ENCODE measurements at regions not wholly inside any gene's neighbourhood (a gene's known extent, or its start where the extent isn't known, plus 50 kb on each side); places are given as distances from the start of the nearest gene placed in this dataset.
"Not testable (repeated sequence)": the region's sequence is repeated elsewhere in the genome, so short reads cannot be mapped to it uniquely, and the experiment has no call there.

DNA sequence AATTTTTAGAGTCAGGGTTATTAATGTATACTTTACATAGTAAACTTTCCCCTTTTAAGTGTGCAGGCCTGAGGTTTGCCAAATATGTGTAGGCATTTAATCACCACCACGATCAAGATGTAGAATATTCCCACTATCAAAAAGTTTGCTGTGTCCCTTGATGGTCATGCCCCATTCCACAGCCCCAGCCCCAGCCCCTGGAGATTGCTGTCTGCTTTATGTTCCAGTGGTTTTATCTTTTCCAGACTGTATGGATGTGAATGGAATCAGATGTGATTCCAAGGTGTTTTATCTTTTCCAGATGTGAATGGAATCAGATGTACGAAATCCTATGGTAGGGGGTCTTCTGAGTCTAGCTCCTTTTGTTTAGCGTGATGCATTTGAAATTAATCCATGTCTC is 93.1 kb upstream of the B3GAT1 start:
- no peak for DNase-seq (ENCODE audit: low spot score)
- intact Hi-C loops (cut with DNase I): no loop called here
- no peak for ATAC-seq

DNA sequence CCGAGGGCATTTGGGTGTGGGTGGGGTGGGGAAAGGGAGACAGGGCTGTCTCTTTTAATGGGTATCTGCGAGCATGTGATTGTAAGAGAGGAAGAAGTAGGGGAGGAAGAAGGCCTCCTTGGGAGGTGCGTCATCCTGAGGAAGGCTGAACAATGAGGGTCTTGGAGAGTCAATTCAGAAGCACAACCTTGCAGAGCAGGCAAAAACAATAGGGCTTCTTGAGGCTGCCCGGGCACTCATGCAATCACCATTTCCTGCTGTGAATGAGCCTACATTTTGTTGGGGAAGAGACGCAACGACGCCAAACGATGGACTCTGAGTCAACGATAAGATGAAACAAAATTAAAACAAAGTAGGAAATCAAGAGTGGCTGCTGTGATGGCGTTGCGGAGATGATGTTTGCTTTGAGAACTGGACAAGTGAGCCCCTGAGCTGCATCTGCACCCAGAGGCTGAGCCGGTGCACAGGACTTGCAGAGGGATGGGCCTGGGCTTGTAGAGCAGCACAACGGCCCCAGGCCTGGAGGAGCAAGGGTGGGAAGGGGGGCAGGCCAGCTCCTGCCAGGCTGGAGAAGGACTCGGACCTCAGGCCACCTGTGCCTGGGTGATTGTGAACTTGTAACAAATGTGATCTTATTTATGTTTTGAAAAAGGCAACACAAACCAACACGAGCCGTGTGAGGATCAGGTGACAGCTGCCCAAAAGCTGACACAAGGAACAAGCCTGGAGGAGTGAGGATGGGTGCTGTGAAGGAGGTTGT is 92.3 kb upstream of the B3GAT1 start:
- DNase-seq (ENCODE audit: low spot score) (peak; percentile 44), ATAC-seq (no peak)
- intact Hi-C loops (cut with DNase I): no loop called here

DNA sequence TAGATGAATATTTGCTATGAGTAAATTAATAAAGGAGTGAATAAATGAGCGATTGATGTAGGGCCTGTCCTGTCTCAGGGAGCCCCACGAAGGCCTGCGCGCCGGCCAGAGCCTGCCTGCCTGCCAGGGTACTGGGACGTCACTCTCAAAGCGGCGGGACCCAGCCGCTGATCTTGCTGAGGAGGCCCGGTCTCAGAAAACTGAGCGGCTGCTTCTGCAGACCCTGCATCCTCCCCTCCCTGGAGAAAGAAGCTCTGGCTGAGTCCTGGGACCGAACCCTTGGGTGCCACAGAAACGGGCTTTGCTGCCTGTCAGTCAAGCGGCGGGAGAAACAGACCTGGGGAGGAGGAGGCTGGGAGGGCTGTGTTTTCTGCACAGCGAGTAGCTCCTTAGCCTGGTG is 91.6 kb upstream of the B3GAT1 start:
- intact Hi-C loops (cut with DNase I): no loop called here
- DNase-seq (ENCODE audit: low spot score): peak; percentile 22

DNA sequence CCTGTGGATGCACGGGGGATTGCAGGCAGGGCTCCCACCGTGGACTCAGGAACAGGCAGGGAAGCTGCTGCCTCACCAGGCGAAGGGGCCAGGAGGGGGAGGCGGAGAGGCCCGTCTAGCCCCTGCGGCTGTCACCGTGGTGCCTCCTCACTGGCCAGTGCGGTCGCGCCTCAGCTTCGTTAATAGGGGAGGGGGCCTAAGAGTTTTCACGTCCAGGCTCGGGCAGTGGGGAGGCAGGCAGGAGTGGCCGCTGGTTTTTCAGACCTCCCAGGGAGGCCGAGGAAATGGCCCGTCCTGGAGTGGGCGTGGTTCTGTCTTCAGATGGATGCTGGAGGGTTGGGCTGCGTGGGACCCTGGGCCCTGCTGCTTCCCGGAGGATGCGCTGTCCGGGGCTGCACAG is 91.1 kb upstream of the B3GAT1 start:
- no peak for ATAC-seq
- intact Hi-C loops (cut with DNase I): no loop called here
- peak; percentile 34 for DNase-seq (ENCODE audit: low spot score)

More for the DNA sequence above, 91.6 kb upstream of the B3GAT1 start:
- no peak for ATAC-seq

DNA sequence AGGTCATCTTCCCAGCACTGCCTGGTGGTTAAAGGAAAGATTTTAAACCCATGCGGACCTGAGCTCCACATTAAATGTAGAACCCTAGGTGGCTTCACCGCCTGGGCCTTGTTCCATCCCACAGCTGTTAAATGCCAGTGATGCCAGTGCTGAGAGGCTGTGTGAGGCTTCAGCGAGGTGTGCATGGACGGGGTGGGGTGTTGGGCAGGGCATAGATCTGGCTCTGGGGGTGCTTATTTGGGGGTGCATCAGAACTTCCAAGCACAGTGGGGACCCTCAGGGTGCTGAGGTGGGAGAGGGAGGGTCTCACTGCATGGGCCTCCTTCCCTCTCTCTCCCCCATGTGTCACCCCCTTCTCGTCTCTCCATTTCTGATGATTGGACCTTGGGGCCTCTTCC is 90.1 kb upstream of the B3GAT1 start:
- peak; percentile 41 for DNase-seq (ENCODE audit: low spot score)
- ATAC-seq: no peak
- intact Hi-C loops (cut with DNase I): no loop called here

DNA sequence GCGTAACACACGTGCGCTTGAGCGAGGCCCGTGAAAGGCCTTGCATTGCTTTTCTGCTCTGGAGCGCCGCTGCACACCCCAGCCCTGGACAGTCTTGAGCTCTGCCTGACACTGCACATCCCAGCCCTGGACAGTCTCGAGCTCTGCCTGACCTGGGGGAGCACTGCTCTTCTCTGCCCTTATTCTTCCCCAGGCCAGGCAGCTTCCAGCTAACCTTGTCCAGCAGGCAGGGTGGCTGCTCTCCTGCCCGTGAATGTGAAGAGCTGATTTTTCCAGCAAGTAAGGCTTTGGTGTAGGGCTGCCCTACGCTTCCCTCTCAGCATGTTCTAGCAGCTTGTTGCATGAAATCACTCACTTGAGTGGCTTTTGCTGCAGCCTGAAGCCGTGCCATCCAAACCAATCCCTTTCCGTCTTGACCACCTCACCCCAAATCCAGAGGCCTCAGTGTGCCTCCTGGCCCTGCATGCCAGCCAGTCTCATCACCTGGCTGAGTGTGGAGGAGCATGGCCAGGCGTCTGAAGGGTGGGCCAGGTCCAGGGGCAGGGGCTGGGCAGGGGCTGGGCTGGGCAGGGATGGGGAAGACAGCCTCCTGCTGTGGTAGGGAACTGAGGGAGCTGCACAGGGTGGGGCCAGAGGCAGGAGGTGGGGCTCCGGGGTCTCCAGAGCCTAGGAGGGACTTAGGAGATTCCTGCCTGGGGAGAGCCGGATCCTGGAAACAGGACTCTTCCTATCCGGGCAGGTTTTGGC is 89.5 kb upstream of the B3GAT1 start:
- no peak for ATAC-seq

DNA sequence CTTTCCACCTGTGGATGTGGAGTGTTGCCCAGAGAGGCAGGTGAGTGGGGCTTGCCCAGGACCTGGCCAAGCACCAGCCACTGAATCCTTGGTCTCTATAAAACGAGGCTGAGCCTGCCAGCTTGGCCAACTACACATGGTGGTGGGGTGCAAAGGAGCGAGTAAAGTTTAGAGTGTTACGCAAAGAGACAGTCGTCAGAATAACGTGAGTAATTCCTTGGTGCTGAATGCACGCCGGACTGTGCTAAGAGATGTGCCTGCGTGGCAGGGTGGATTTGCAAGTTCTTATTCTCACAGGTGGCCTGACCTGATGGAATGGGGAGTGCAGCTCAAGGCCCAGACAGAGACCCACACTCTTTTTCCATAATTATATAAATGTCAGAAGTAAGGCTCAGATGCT is 88.6 kb upstream of the B3GAT1 start:
- ATAC-seq (no peak), DNase-seq (ENCODE audit: low spot score) (peak; percentile 26)

More for the DNA sequence above, 89.5 kb upstream of the B3GAT1 start:
- intact Hi-C loops (cut with DNase I): no loop called here
- DNase-seq (ENCODE audit: low spot score): peak; percentile 39

DNA sequence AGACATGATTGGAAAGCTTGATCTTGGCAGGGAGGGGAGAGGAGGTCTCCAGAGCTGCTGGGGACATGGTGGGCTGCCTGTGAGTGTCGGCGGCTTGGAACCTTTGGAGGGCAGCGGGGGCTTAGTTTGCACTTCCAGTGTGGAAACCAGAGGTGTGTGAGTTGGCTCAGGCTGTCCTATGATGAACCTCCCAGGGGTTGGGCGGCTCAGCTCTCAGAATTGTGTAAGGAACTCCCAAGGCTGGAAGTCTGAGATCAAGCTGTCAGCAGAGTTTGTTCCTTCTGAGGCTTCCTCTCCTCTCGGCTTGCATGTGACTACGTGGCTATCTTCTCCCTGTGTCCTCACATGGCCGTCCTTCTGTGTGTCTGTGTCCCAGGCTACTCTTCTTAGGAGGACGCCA is 87.9 kb upstream of the B3GAT1 start:
- peak; percentile 46 for DNase-seq (ENCODE audit: low spot score)
- no peak for ATAC-seq
- intact Hi-C loops (cut with DNase I): no loop called here

More for the DNA sequence above, 88.6 kb upstream of the B3GAT1 start:
- intact Hi-C loops (cut with DNase I): no loop called here

DNA sequence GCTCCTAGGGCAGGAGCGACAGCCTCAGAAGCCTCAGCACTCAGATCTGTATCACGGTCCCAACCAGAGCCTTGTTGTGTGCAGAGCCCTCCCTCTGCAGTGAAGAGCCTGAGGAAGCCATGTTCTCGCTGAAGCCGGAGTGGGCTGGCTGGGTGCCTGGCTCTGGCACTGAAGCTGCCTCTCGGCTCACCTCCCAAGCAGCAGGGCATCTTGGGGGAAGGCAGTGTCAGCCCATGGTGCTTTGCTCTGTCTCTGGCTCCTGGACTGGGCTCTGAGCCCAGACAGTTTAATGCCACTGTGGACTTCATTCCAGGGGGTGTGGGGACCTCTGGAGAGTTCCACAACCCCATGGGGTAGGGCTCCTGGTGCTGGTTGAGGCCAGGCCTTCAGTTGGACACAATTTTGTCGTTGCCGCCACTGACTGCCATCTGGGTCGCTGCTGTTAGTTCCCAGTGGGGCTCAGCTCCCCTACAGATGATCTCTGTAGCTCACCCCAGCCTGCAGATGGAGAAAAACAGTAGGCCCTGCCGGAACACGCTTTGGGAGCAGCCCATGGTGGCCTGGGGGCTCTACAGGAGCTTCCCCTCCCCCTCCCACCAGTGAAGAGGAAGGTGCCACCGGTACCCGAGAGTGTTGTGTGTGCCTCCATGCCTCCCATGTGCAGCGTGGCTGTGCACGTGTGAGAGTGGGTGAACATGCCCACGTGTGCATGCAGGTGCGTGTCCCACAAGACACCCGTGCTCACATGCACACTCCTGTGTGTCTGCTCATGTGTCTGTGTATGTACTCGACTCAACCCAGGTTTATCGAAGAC is 86.5 kb upstream of the B3GAT1 start:
- ATAC-seq (no peak), DNase-seq (ENCODE audit: low spot score) (peak; percentile 31)
- intact Hi-C loops (cut with DNase I): no loop called here

DNA sequence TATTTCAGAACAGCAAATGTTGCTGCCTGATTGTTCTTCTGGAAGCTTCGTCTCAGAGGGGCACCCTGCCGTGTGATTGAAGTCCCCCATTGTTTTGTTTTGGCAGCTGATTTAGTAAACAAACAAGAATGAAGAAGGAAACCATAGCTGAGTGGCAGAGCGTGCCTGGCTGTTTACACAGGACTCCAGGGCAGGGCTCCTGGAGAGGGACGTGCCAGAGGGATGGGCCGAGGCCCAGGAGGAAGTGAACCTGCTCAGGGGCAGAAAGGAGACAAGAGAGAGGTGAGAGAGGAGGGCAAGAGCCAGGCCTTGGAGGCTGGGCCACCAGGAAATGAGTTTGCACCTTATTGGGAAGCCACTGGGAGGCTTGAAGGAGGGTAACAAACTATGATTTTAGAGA is 85.5 kb upstream of the B3GAT1 start:
- no peak for ATAC-seq
- peak; percentile 10 for DNase-seq (ENCODE audit: low spot score)

DNA sequence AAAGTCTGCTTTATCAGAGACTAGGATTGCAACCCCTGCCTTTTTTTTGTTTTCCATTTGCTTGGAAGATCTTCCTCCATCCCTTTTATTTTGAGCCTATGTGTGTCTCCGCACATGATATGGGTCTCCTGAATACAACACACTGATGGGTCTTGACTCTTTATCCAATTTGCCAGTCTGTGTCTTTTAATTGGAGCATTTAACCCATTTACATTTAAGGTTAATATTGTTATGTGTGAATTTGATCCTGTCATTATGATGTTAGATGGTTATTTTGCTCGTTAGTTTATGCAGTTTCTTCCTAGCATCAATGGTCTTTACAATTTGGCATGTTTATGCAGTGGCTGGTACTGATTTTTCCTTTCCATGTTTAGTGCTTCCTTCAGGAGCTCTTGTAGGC is 84.0 kb upstream of the B3GAT1 start:
- intact Hi-C loops (cut with DNase I); ATAC-seq; DNase-seq (ENCODE audit: low spot score): not testable (repeated sequence)

More for the DNA sequence above, 85.5 kb upstream of the B3GAT1 start:
- intact Hi-C loops (cut with DNase I): no loop called here

DNA sequence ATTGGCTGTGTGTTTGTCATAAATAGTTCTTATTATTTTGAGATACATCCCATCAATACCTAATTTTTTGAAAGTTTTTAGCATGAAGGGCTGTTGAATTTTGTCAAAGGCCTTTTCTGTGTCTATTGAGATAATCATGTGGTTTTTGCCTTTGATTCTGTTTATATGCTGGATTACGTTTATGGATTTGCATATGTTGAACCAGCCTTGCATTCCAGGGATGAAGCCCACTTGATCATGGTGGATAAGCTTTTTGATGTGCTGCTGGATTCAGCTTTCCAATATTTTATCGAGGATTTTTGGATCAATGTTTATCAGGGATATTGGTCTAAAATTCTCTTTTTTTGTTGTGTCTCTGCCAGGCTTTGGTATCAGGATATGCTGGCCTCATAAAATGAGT is 82.4 kb upstream of the B3GAT1 start:
- DNase-seq (ENCODE audit: low spot score); ATAC-seq; intact Hi-C loops (cut with DNase I): not testable (repeated sequence)

DNA sequence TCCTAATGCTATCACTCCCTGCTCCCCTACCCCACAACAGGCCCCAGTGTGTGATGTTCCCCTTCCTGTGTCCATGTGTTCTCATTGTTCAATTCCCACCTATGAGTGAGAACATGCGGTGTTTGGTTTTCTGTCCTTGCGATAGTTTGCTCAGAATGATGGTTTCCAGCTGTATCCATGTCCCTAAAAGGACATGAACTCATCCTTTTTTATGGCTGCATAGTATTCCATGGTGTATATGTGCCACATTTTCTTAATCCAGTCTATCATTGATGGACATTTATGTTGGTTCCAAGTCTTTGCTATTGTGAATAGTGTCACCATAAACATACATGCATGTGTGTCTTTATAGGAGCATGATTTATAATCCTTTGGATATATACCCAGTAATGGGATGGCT is 80.4 kb upstream of the B3GAT1 start:
- ATAC-seq; DNase-seq (ENCODE audit: low spot score); intact Hi-C loops (cut with DNase I): not testable (repeated sequence)

DNA sequence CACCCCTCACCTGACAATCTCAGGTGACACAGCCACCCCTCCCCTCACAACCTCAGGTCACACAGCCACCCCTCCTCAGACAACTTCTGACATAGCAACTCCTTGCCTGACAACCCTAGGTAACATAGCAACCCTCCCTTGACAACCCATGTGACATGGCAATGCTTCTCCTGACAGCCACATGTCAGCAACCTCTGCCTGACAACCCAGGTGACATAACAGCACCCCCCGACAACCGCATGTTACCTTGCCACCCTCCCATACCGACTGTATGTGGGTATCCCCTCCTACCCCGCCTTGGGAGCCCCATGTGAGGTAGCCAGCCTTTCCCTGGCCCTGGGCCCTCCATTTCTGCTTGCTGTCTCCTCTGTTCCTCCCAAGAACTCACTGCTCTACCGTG is 77.7 kb upstream of the B3GAT1 start:
- intact Hi-C loops (cut with DNase I): no loop called here
- no peak for ATAC-seq
- peak; percentile 18 for DNase-seq (ENCODE audit: low spot score)

DNA sequence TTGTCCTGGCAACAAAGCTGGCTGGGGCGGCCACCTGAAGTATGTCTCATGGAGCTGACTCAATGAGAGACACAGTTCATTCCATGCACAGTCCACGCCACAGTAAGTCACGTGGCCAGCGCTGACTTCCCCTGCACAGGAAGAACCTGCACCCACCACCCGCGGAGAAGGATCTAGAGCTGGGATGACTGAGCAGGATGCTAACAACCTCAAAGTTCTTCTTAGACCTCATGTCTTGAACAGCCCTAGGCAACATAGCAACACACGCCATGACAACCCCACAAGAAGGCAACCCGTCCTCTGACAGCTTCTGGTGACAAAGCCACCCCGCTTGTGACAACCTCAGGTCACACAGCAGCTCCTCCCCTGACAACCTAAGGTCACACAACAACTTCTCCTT is 76.9 kb upstream of the B3GAT1 start:
- DNase-seq (ENCODE audit: low spot score) (peak; percentile 33), ATAC-seq (no peak)
- intact Hi-C loops (cut with DNase I): no loop called here

DNA sequence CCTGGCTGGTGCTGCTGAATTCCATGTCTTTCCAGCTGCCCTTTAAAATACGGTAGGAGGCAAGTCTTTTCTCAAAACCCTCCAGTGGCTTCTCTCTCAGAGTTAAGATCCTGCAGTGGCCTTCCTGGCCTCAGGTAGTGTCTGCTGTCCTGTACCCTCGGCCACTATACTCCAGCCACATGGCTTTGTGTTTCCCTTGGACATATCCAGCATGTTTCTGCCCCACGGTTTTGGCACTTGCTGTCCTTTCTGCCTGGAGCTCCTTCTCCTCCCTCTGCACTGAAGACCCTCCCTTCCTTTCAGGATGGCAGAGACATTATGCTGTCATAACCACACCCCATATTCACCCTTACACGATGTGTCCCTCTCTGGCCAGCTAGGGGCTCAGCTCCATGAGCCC is 76.5 kb upstream of the B3GAT1 start:
- ATAC-seq: no peak
- no peak for DNase-seq (ENCODE audit: low spot score)
- intact Hi-C loops (cut with DNase I): no loop called here

DNA sequence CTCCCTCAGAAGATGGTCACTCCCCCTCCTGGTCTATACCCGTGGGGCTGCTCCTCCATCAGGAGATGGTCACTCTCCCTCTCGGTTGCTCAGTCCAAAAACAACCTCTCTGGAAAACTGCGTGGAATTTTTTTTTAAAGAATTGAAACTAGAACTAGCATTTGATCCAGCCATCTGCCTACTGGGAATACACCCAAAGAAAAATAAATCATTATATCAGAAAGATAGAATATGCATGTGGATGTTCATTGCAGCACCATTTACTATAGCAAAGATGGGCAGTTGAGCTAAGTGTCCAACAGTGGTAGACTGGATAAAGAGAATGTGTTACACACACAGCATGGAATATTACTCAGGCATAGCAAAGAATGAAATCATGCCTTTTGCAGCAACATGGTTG is 75.7 kb upstream of the B3GAT1 start:
- ATAC-seq: no peak
- intact Hi-C loops (cut with DNase I): no loop called here
- no peak for DNase-seq (ENCODE audit: low spot score)

DNA sequence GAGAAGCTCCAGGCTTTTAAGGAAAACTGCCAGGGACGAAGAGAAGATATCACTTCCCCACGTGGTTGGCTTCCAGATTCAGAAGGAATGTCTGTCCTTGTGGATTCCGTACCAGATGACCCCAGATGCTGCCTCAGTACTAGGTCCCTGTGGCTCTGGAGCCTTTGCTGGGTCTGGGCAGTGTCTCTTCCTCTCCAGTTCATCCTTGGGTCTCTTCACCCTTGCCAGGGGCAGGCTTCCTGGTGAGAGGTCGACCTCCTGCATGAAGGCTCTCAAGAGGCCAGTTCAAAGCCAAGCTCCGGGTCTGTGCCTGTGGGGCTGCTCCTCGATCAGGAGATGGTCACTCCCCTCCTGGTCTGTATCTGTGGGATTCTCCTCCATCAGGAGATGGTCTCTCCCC is 74.7 kb upstream of the B3GAT1 start:
- intact Hi-C loops (cut with DNase I): no loop called here
- no peak for ATAC-seq
- DNase-seq (ENCODE audit: low spot score): peak; percentile 45

DNA sequence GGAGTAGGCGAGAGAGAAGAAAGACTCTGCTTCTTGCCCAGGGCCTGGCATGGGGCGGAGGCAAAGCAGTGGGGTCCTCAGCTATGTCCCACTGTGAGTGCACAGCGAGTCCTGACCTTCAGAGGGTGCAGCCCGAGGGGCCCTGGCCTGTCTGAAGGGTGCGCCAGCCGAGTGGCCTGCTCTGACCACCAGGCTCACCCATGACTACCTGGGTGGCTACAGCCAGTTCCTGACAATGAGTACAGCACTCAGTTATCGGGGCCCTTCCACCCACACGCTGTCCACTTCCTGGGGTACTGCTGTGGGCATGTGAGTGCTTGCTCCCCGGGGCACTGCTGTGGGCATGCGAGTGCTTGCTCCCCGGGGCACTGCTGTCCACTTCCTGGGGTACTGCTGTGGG is 74.1 kb upstream of the B3GAT1 start:
- intact Hi-C loops (cut with DNase I): no loop called here
- DNase-seq (ENCODE audit: low spot score) (no peak), ATAC-seq (no peak)

DNA sequence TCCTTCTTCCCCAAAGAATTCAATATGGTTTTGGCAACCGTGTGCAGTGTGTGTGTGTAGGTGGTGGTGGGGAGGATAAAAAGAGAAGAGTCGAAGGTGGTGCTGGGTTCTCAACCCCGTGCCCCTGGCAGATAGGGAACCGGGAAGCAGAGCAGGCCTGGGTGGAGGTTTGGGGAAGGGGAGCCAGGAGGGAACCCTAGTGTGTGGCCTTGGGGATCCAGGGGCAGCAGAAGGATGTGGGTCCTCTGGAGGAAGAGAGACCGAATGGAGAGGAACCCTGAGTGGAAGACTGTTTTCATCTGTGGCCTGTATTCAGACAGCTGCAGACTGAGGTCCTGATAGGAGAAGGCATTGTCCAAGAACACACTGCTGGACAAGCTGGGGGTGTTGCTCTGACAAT is 73.3 kb upstream of the B3GAT1 start:
- DNase-seq (ENCODE audit: low spot score) (no peak), ATAC-seq (no peak)
- intact Hi-C loops (cut with DNase I): no loop called here

All from sciatic nerve (tissue), 2 donors.